ENCODE measurements at regions not wholly inside any gene's neighbourhood (a gene's known extent, or its start where the extent isn't known, plus 50 kb on each side); places are given as distances from the start of the nearest gene placed in this dataset.
A peak's percentile ranks its signal among the peaks of the same experiment; 100 is the strongest.

GRCh38 chr13:22375151-22375550 is 704.3 kb downstream of the FGF9 start:
- TF ChIP-seq POLR2A (IDR thresholded peaks at IDR 0.05) (no peak), CTCF (IDR thresholded peaks at IDR 0.05 in 4 of 5, conservative IDR thresholded peaks at IDR 0.05 in 1 of 5) (no peak)
- in situ Hi-C loops (cut with MboI; ENCODE audit: low sequenced_read_pairs in 4 of 4) (no loop called here), intact Hi-C loops (cut with DNase I; ENCODE audit: low total_unique reads) (no loop called here)

GRCh38 chr13:22387899-22388298 is 717.0 kb downstream of the FGF9 start:
- intact Hi-C loops (cut with DNase I; ENCODE audit: low total_unique reads): no loop called here
- Histone ChIP-seq H3K27me3 (no peaks in the 10 kb centered on the region), H3K27ac (no peak overlapping the region)

More at GRCh38 chr13:22375151-22375550, 704.3 kb downstream of the FGF9 start:
- Histone ChIP-seq H3K4me1 (no peaks in the 10 kb centered on the region), H3K36me3 (no peaks in the 10 kb centered on the region), H3K27ac (no peak overlapping the region), H3K27me3 (no peaks in the 10 kb centered on the region), H3K9me3 (no peaks in the 10 kb centered on the region), H3K4me3 (no peak overlapping the region)
- no peak for ATAC-seq
- DNase-seq: no peak

DNA sequence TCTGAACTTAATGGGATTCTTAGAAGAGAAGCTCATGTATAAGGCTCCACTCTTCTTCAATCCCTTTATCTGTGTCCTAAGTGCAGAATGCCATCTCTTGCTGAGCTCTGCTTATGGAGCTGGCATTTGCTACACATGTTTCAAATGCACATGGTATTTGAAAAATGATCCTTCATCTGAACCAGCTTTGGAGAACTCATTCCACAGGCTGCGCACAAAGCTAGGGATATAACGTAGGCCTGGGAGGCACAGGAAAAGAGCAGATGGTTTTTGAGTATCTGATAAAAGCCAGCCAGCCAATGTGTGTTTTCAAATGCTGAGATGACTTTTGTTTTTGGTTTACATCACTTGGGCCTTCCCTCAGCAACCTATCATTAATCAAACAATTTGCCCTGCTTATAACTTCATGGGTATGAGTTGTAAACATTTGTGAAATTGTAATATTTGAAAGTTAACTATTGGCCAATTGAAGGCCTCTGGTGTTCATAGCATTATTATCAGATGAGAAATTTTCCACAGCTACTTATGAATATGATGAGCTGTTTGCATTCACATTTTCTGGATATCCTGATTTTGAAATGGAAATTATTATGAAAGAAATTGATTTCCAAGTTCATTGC is 729.0 kb downstream of the FGF9 start:
- H3K27ac ChIP-seq: no peak overlapping the region
- H3K27me3 ChIP-seq: no peaks in the 10 kb centered on the region
- TF ChIP-seq POLR2A (IDR thresholded peaks at IDR 0.05): no peak
- no peak for TF ChIP-seq CTCF (IDR thresholded peaks at IDR 0.05 in 4 of 5, conservative IDR thresholded peaks at IDR 0.05 in 1 of 5)
- DNase-seq (no peak), ATAC-seq (no peak)
- in situ Hi-C loops (cut with MboI; ENCODE audit: low sequenced_read_pairs in 4 of 4): no loop called here
- H3K36me3 ChIP-seq: no peaks in the 10 kb centered on the region
- H3K9me3 ChIP-seq: no peaks in the 10 kb centered on the region
- H3K4me3 ChIP-seq: no peak overlapping the region
- intact Hi-C loops (cut with DNase I; ENCODE audit: low total_unique reads): no loop called here
- H3K4me1 ChIP-seq: no peaks in the 10 kb centered on the region

More at GRCh38 chr13:22387899-22388298, 717.0 kb downstream of the FGF9 start:
- DNase-seq (no peak), ATAC-seq (peak in 1 of 2 donors; percentile 30)
- H3K4me1 ChIP-seq: no peaks in the 10 kb centered on the region
- H3K4me3 ChIP-seq: no peak overlapping the region
- no peak for TF ChIP-seq POLR2A (IDR thresholded peaks at IDR 0.05)
- TF ChIP-seq CTCF (IDR thresholded peaks at IDR 0.05 in 4 of 5, conservative IDR thresholded peaks at IDR 0.05 in 1 of 5): no peak
- no peaks in the 10 kb centered on the region for H3K9me3 ChIP-seq
- H3K36me3 ChIP-seq: no peaks in the 10 kb centered on the region
- in situ Hi-C loops (cut with MboI; ENCODE audit: low sequenced_read_pairs in 4 of 4): no loop called here

GRCh38 chr13:22402682-22403081 is 731.8 kb downstream of the FGF9 start:
- H3K4me3 ChIP-seq: no peak overlapping the region
- DNase-seq (no peak), ATAC-seq (no peak)
- no peaks in the 10 kb centered on the region for H3K4me1 ChIP-seq
- no peaks in the 10 kb centered on the region for H3K9me3 ChIP-seq
- H3K27me3 ChIP-seq: no peaks in the 10 kb centered on the region
- H3K27ac ChIP-seq: no peak overlapping the region
- H3K36me3 ChIP-seq: no peaks in the 10 kb centered on the region
- intact Hi-C loops (cut with DNase I; ENCODE audit: low total_unique reads): no loop called here
- no peak for TF ChIP-seq POLR2A (IDR thresholded peaks at IDR 0.05)
- no peak for TF ChIP-seq CTCF (IDR thresholded peaks at IDR 0.05 in 4 of 5, conservative IDR thresholded peaks at IDR 0.05 in 1 of 5)
- in situ Hi-C loops (cut with MboI; ENCODE audit: low sequenced_read_pairs in 4 of 4): no loop called here

GRCh38 chr13:22403144-22403543 is 732.3 kb downstream of the FGF9 start:
- no peaks in the 10 kb centered on the region for H3K4me1 ChIP-seq
- no peak for TF ChIP-seq CTCF (IDR thresholded peaks at IDR 0.05 in 4 of 5, conservative IDR thresholded peaks at IDR 0.05 in 1 of 5)
- no peak for TF ChIP-seq POLR2A (IDR thresholded peaks at IDR 0.05)
- H3K4me3 ChIP-seq: no peak overlapping the region
- DNase-seq (no peak), ATAC-seq (no peak)
- H3K9me3 ChIP-seq: no peaks in the 10 kb centered on the region
- no peaks in the 10 kb centered on the region for H3K36me3 ChIP-seq
- H3K27me3 ChIP-seq: no peaks in the 10 kb centered on the region
- intact Hi-C loops (cut with DNase I; ENCODE audit: low total_unique reads) (no loop called here), in situ Hi-C loops (cut with MboI; ENCODE audit: low sequenced_read_pairs in 4 of 4) (no loop called here)
- no peak overlapping the region for H3K27ac ChIP-seq

Measured in gastrocnemius medialis (tissue), 4 donors.